Umbilical cord (tissue), 1 donor: ENCODE measurements at regions not wholly inside any gene's neighbourhood (a gene's known extent, or its start where the extent isn't known, plus 50 kb on each side); places are given as distances from the start of the nearest gene placed in this dataset.

Experiments used
- DNase-seq: peaks from one replicate; pipeline ENCODE4 v3.0.0-alpha.2; 2015; ENCODE audit warnings: low spot score

GRCh38 chr10:2459713-2460112, 607.6 kb upstream of the PFKP start:
- no peak for DNase-seq

- no peak for DNase-seq
These were observed 610.5 kb upstream of the PFKP start for GRCh38 chr10:2456834-2457233.

- no peak for DNase-seq
These were observed 622.0 kb upstream of the PFKP start for GRCh38 chr10:2445370-2445769.

GRCh38 chr10:2439983-2440382, 627.4 kb upstream of the PFKP start:
- no peak for DNase-seq

- no peak for DNase-seq
These were observed 628.3 kb upstream of the PFKP start for GRCh38 chr10:2439000-2439399.

GRCh38 chr10:2438248-2438939, 629.0 kb upstream of the PFKP start:
- no peak for DNase-seq

- DNase-seq: no peak
These were observed 630.4 kb upstream of the PFKP start for GRCh38 chr10:2436933-2437332.

GRCh38 chr10:2431961-2432360, 635.4 kb upstream of the PFKP start:
- DNase-seq: no peak

GRCh38 chr10:2427412-2427811, 639.9 kb upstream of the PFKP start:
- DNase-seq: peak; percentile 18

- no peak for DNase-seq
These were observed 642.0 kb upstream of the PFKP start for GRCh38 chr10:2425320-2425719.

- DNase-seq: no peak
These were observed 652.8 kb upstream of the PFKP start for GRCh38 chr10:2414562-2414961.

- DNase-seq: no peak
These were observed 653.3 kb upstream of the PFKP start for GRCh38 chr10:2414039-2414438.

- DNase-seq: no peak
These were observed 657.3 kb upstream of the PFKP start for GRCh38 chr10:2410049-2410448.

GRCh38 chr10:2401459-2401858, 664.1 kb upstream of the ADARB2 start:
- no peak for DNase-seq

GRCh38 chr10:2399482-2399881, 662.2 kb upstream of the ADARB2 start:
- no peak for DNase-seq

GRCh38 chr10:2392145-2392812, 655.0 kb upstream of the ADARB2 start:
- peak; percentile 81 for DNase-seq

GRCh38 chr10:2387672-2388071, 650.3 kb upstream of the ADARB2 start:
- DNase-seq: no peak

GRCh38 chr10:2387261-2387660, 649.9 kb upstream of the ADARB2 start:
- no peak for DNase-seq

GRCh38 chr10:2380218-2380617, 642.9 kb upstream of the ADARB2 start:
- no peak for DNase-seq

- DNase-seq: no peak
These were observed 629.8 kb upstream of the ADARB2 start for GRCh38 chr10:2367083-2367482.

- no peak for DNase-seq
These were observed 629.1 kb upstream of the ADARB2 start for GRCh38 chr10:2366264-2366931.

- no peak for DNase-seq
These were observed 625.0 kb upstream of the ADARB2 start for GRCh38 chr10:2362331-2362730.

- no peak for DNase-seq
These were observed 621.3 kb upstream of the ADARB2 start for GRCh38 chr10:2358586-2358985.
